ENCODE measurements at regions not wholly inside any gene's neighbourhood (a gene's known extent, or its start where the extent isn't known, plus 50 kb on each side); places are given as distances from the start of the nearest gene placed in this dataset.
"Not testable (repeated sequence)": the region's sequence is repeated elsewhere in the genome, so short reads cannot be mapped to it uniquely, and the experiment has no call there.

GRCh38 chr6:67792996-67793395, 842.1 kb upstream of the ADGRB3 start:
- TF ChIP-seq CTCF (IDR thresholded peaks at IDR 0.05), result no peak

DNA sequence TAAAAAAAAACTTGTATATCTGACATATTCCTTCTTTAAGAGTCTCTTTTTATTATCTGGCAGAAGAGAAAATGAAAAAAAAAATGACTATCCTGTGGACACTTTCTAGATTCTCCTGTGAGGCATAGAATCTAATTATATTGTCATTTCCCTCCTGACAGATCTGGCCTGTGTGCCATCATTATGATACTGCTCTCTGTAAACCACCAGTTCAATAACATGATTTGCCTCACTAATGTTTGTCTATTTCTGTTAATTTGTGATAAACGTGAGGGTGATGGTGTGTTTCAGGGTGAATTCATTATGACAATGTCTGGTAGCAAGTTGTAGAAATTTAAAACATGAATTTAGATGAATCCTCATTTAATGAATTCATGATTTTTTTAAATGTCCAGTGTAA, 844.5 kb upstream of the ADGRB3 start:
- peaks cover 5% of the 10 kb centered on the region for H3K9me3 ChIP-seq
- TF ChIP-seq CTCF (IDR thresholded peaks at IDR 0.05), result no peak
- no peaks in the 10 kb centered on the region for H3K36me3 ChIP-seq (ENCODE audit: insufficient read depth in 1 of 2, low read depth in 1 of 2)
- WGBS, 3 donors, result 47 to 61% (median 53%) methylated on average over 1 of the region's 1 CpG
- no peak for DNase-seq
- ATAC-seq, result no peak
- no peaks in the 10 kb centered on the region for H3K4me1 ChIP-seq
- H3K4me3 ChIP-seq, result no peak overlapping the region
- intact Hi-C loops (cut with DNase I), result no loop called here
- no peak overlapping the region for H3K27ac ChIP-seq
- no peaks in the 10 kb centered on the region for H3K27me3 ChIP-seq (ENCODE audit: insufficient read depth in 3 of 3, low read length in 2 of 3)

More at GRCh38 chr6:67792996-67793395, 842.1 kb upstream of the ADGRB3 start:
- ATAC-seq (no peak), DNase-seq (no peak)
- intact Hi-C loops (cut with DNase I), result no loop called here
- no peaks in the 10 kb centered on the region for H3K36me3 ChIP-seq (ENCODE audit: insufficient read depth in 1 of 2, low read depth in 1 of 2)
- no peak overlapping the region for H3K4me3 ChIP-seq
- no peak overlapping the region for H3K27ac ChIP-seq
- H3K9me3 ChIP-seq, result peaks cover 5% of the 10 kb centered on the region
- 71 to 77% (median 73%) methylated on average over 2 of the region's 2 CpGs for WGBS, 3 donors
- no peaks in the 10 kb centered on the region for H3K4me1 ChIP-seq
- H3K27me3 ChIP-seq (ENCODE audit: insufficient read depth in 3 of 3, low read length in 2 of 3), result no peaks in the 10 kb centered on the region

DNA sequence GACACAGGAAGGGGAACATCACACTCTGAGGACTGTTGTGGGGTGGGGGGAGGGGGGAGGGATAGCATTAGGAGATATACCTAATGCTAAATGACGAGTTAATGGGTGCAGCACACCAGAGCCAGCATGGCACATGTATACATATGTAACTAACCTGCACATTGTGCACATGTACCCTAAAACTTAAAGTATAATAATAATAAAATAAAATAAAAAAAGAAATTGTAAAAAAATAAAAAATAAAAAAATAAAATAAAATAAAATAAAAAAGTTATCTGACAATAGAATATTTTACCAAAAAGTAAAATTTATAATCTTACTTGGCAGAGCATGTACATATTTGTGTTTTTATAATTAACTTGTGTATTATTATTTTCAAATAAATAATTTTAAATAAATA, 848.0 kb upstream of the ADGRB3 start:
- ATAC-seq; H3K4me3 ChIP-seq; DNase-seq; H3K27ac ChIP-seq; H3K36me3 ChIP-seq (ENCODE audit: insufficient read depth in 1 of 2, low read depth in 1 of 2); H3K27me3 ChIP-seq (ENCODE audit: insufficient read depth in 3 of 3, low read length in 2 of 3); H3K4me1 ChIP-seq; H3K9me3 ChIP-seq; intact Hi-C loops (cut with DNase I): not testable (repeated sequence)
- WGBS, 3 donors, result 24 to 93% (median 75%) methylated on average over 1 of the region's 1 CpG

GRCh38 chr6:67779876-67780275, 855.2 kb upstream of the ADGRB3 start:
- WGBS, 3 donors, result 75 to 86% (median 85%) methylated on average over 3 of the region's 3 CpGs
- intact Hi-C loops (cut with DNase I), result no loop called here
- no peak for DNase-seq

GRCh38 chr6:67775333-67775732, 859.7 kb upstream of the ADGRB3 start:
- Histone ChIP-seq H3K27ac (no peak overlapping the region), H3K4me3 (no peak overlapping the region), H3K9me3 (no peaks in the 10 kb centered on the region), H3K36me3 (ENCODE audit: insufficient read depth in 1 of 2, low read depth in 1 of 2) (no peaks in the 10 kb centered on the region), H3K4me1 (no peaks in the 10 kb centered on the region), H3K27me3 (ENCODE audit: insufficient read depth in 3 of 3, low read length in 2 of 3) (no peaks in the 10 kb centered on the region)
- 40 to 45% (median 45%) methylated on average over 1 of the region's 1 CpG for WGBS, 3 donors
- no peak for TF ChIP-seq CTCF (IDR thresholded peaks at IDR 0.05)
- intact Hi-C loops (cut with DNase I), result no loop called here
- ATAC-seq (no peak), DNase-seq (no peak)

More at GRCh38 chr6:67779876-67780275, 855.2 kb upstream of the ADGRB3 start:
- Histone ChIP-seq H3K36me3 (ENCODE audit: insufficient read depth in 1 of 2, low read depth in 1 of 2) (no peaks in the 10 kb centered on the region), H3K27me3 (ENCODE audit: insufficient read depth in 3 of 3, low read length in 2 of 3) (no peaks in the 10 kb centered on the region), H3K4me1 (no peaks in the 10 kb centered on the region), H3K27ac (no peak overlapping the region), H3K4me3 (no peak overlapping the region), H3K9me3 (no peaks in the 10 kb centered on the region)
- TF ChIP-seq CTCF (IDR thresholded peaks at IDR 0.05), result no peak
- no peak for ATAC-seq
